ENCODE measurements at regions not wholly inside any gene's neighbourhood (a gene's known extent, or its start where the extent isn't known, plus 50 kb on each side); places are given as distances from the start of the nearest gene placed in this dataset.

DNA sequence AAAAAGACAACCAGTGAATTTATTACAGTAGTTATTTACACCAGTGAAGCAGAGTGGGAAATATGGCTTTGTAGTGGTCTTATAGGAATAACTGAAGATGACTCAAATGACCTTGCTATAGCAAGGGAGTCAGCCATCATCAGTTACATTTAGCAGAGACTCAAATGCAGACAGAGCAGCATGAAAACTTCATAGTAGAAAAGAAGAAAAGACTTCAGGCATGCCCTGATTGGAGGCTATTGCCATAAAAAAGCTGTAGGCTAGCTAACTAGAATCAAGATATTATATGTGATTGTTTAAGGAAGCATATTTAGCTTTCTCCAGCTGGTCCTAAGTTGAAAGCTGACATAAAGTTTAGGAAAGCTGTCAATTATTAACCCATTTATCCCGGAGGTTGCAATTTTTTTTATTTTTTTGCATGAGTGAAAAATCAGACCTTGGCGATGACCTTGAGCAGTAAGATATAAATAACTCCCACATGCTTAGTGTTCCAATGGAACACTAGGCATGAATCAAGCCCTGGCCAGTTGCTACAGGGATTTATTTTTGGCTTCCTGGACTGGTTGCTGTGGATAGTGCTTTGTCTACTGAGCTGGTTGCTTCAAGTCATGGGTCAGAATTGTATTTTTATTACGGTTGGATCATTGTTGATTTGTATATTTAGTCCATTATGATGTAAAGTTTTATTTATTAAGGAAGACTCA, 675.6 kb upstream of the VRK2 start:
- TF ChIP-seq, protein P1, sequence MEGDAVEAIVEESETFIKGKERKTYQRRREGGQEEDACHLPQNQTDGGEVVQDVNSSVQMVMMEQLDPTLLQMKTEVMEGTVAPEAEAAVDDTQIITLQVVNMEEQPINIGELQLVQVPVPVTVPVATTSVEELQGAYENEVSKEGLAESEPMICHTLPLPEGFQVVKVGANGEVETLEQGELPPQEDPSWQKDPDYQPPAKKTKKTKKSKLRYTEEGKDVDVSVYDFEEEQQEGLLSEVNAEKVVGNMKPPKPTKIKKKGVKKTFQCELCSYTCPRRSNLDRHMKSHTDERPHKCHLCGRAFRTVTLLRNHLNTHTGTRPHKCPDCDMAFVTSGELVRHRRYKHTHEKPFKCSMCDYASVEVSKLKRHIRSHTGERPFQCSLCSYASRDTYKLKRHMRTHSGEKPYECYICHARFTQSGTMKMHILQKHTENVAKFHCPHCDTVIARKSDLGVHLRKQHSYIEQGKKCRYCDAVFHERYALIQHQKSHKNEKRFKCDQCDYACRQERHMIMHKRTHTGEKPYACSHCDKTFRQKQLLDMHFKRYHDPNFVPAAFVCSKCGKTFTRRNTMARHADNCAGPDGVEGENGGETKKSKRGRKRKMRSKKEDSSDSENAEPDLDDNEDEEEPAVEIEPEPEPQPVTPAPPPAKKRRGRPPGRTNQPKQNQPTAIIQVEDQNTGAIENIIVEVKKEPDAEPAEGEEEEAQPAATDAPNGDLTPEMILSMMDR (IDR thresholded peaks at IDR 0.05; ENCODE audit: insufficient read depth, low read length, poor library complexity, severe bottlenecking) = no peak
- no peak for TF ChIP-seq EZH2phosphoT487 (conservative IDR thresholded peaks at IDR 0.05; ENCODE audit: low read length)

Measured in SU-DHL-6 (cell line).